HL-60 (cell line): ENCODE measurements at regions not wholly inside any gene's neighbourhood (a gene's known extent, or its start where the extent isn't known, plus 50 kb on each side); places are given as distances from the start of the nearest gene placed in this dataset.

ENCODE experiments used
- CTCF ChIP-seq: IDR thresholded peaks from one replicate; pipeline ENCODE4 v1.5.1; 2011; ENCODE audit warnings: low read length, control low read depth, inconsistent platforms; ENCODE audit not compliant: insufficient read depth
- GABPA ChIP-seq: IDR thresholded peaks from 2 replicates; pipeline ENCODE4 v1.6.1; 2012; ENCODE audit warnings: low read depth
- POLR2AphosphoS5 ChIP-seq: IDR thresholded peaks from 2 replicates; pipeline ENCODE4 v1.6.1; 2012; ENCODE audit warnings: low read depth
- REST ChIP-seq: IDR thresholded peaks from 2 replicates; pipeline ENCODE4 v1.6.1; 2012; ENCODE audit warnings: low read depth; ENCODE audit not compliant: insufficient replicate concordance
- SPI1 ChIP-seq: IDR thresholded peaks from 2 replicates; pipeline ENCODE4 v1.6.1; 2012; ENCODE audit warnings: low read depth, mild to moderate bottlenecking, borderline replicate concordance

DNA sequence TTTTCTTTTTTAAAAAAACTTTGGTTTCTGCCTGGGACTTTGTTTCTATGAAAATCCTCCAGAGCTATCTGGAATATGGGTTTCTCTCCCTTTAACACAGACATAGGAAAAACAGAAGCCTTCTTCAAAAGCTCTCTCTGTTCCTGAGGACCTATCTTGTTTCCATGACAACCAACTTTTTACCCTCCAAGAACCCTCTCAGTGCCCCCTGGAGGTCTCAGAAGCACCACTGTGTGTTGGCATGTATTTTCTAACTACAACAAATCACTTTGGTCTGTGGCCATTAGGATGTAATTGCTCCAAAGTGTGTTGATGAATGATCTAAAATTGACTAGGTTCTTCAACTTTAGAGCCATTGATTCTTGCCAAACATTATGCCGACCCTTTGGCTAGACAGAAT, 1331.6 kb downstream of the ADGRL3 start:
- TF ChIP-seq CTCF = no peak
- TF ChIP-seq REST = no peak
- TF ChIP-seq POLR2AphosphoS5 = no peak
- TF ChIP-seq GABPA = no peak
- TF ChIP-seq SPI1 = no peak
